NK-92 (cell line): ENCODE measurements at regions not wholly inside any gene's neighbourhood (a gene's known extent, or its start where the extent isn't known, plus 50 kb on each side); places are given as distances from the start of the nearest gene placed in this dataset.

Source experiments
- DNase-seq: peaks from one replicate; lab custom pipeline; 2025; ENCODE audit not compliant: unreplicated experiment; lab: John Stamatoyannopoulos, UW

- DNase-seq, result no peak
Measured at GRCh38 chr14:99069946-99070345, 202.1 kb downstream of the BCL11B start.

- no peak for DNase-seq
Measured at GRCh38 chr14:99072433-99072832, 199.6 kb downstream of the BCL11B start.

- DNase-seq, result no peak
Measured at GRCh38 chr14:99072956-99073355, 199.0 kb downstream of the BCL11B start.

- no peak for DNase-seq
Measured at GRCh38 chr14:99073431-99073830, 198.6 kb downstream of the BCL11B start.

GRCh38 chr14:99075061-99075460 is 196.9 kb downstream of the BCL11B start:
- DNase-seq, result no peak

GRCh38 chr14:99075771-99076375 is 196.1 kb downstream of the BCL11B start:
- DNase-seq, result no peak

GRCh38 chr14:99077076-99077843 is 194.7 kb downstream of the BCL11B start:
- DNase-seq, result no peak

- no peak for DNase-seq
Measured at GRCh38 chr14:99077844-99078236, 194.2 kb downstream of the BCL11B start.

GRCh38 chr14:99078426-99078825 is 193.6 kb downstream of the BCL11B start:
- DNase-seq, result no peak

GRCh38 chr14:99079061-99079727 is 192.8 kb downstream of the BCL11B start:
- no peak for DNase-seq

GRCh38 chr14:99080306-99080705 is 191.7 kb downstream of the BCL11B start:
- DNase-seq, result no peak

- DNase-seq, result no peak
Measured at GRCh38 chr14:99081156-99081765, 190.7 kb downstream of the BCL11B start.

- no peak for DNase-seq
Measured at GRCh38 chr14:99081880-99082279, 190.1 kb downstream of the BCL11B start.

- DNase-seq, result no peak
Measured at GRCh38 chr14:99093532-99094517, 178.2 kb downstream of the BCL11B start.

GRCh38 chr14:99094901-99095300 is 177.1 kb downstream of the BCL11B start:
- no peak for DNase-seq

- DNase-seq, result no peak
Measured at GRCh38 chr14:99095369-99095768, 176.6 kb downstream of the BCL11B start.

GRCh38 chr14:99098199-99098598 is 173.8 kb downstream of the BCL11B start:
- no peak for DNase-seq

- DNase-seq, result no peak
Measured at GRCh38 chr14:99099051-99099787, 172.8 kb downstream of the BCL11B start.

- DNase-seq, result no peak
Measured at GRCh38 chr14:99100497-99101270, 171.3 kb downstream of the BCL11B start.
